H4 (cell line): ENCODE measurements at regions not wholly inside any gene's neighbourhood (a gene's known extent, or its start where the extent isn't known, plus 50 kb on each side); places are given as distances from the start of the nearest gene placed in this dataset.

Experiments used
- DNase-seq: peaks from one replicate; pipeline ENCODE4 v3.0.0-alpha.2; 2015; ENCODE audit warnings: low spot score

DNA sequence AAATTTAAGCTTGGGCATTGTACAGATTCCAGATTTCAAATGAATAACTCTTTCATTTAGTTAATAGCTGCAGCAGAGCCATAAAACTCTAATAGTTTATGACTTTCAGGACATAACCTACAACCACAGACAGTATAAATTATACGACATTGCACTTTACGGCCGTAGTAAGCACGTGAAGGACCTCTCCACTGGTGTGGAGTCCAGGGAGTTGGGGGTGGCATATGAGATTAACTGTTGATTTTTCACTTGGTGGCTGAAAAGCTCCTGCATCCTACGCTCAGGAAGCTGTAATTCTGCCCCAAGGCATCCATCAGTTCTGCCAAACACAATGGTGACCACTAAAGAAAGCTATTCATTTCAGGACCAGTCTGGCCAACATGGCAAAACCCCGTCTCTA is 376.2 kb downstream of the SOX11 start:
- DNase-seq: no peak

GRCh38 chr2:6069381-6069780 is 377.2 kb downstream of the SOX11 start:
- DNase-seq: no peak

DNA sequence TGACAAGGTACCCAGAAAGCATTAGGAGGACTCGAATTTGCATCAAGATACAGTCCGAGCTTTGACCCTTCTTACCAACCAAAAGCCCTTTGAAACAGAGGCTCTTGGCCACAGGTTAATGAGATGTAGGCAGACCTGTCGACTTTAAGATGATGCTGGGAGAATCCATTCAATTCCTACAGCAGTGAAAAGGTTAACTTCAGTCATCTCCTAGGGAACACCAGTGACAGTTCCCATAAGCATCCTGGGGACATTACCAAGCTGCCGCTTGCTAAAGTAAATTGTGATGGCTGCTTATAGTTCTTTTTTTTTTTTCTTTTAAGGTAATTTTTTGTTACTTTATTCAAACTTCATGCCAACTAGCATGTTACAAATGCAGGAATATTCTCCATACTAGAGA is 379.3 kb downstream of the SOX11 start:
- no peak for DNase-seq

GRCh38 chr2:6072276-6072675 is 380.1 kb downstream of the SOX11 start:
- DNase-seq: no peak

- DNase-seq: no peak
These were observed 380.6 kb downstream of the SOX11 start for GRCh38 chr2:6072768-6073167.

DNA sequence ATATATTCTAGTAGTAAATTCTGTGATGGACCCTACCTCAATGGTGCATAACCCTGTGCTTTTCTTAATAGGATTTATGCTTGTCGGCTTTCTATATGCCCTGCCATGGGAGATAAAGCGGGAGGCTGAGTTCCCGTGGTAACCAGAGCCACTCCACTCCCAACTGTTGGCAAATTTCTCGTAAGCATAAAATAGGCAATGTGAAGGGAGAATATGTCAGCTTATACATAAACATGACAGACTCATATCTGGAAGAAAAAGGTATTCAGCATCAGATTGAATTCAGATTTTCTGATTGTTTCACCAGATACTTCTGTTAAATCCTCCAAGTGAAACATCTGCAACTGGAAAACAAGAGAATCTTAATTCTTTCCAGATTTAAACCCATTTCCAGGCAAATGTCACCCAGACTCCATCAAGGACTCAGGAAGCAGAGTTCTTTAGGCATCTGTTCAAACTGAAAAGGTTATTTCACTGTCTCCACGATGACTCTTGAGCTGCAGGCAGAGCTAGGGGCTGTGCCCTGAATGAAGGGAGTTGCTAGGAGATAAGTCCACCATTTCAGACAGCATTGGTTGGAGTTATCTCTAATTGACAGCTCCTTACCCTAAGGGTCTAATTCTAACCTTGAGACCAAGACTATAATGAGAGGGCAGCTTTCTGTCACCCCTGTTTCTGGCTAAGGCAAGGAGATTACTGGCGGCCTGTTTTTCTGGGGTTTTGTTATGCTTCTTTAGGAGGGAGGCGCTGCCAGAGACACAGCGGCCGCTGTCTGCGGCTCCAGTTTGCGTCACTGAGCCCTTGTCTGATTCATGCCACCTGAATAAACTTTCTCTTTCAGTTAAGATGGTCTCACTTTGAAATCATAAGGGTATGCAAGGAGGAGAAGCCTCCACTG is 381.3 kb downstream of the SOX11 start:
- peak; percentile 4 for DNase-seq

DNA sequence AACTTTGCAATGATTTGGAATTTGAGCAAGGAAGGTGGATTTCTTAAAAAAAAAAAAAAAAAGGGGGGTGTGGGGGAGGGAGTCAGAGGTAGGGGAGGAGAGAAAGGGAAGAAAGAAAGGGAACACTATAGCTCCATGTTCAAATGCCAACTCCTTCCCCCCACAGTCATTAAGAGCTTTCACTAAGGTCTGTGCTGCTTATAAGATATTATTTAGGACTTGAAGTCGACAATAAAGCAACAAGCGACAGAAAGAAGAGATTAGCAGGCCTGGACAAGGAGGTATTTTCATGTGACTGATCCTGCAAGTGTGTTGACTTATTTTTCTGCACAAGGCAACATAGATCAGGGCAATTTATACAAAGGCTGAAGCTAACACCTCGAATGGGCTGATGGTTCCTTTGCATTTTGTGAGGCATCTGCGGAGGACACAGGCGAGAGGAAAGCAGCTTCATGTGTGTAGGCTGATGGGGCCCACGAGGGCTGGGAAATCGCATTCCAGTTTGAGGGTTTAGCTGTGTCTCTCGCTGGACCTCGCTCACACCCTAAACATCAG is 382.0 kb downstream of the SOX11 start:
- no peak for DNase-seq

GRCh38 chr2:6077585-6077984 is 385.4 kb downstream of the SOX11 start:
- DNase-seq: no peak

- no peak for DNase-seq
These were observed 386.2 kb downstream of the SOX11 start for GRCh38 chr2:6078414-6078813.

GRCh38 chr2:6079405-6079804 is 387.2 kb downstream of the SOX11 start:
- no peak for DNase-seq

DNA sequence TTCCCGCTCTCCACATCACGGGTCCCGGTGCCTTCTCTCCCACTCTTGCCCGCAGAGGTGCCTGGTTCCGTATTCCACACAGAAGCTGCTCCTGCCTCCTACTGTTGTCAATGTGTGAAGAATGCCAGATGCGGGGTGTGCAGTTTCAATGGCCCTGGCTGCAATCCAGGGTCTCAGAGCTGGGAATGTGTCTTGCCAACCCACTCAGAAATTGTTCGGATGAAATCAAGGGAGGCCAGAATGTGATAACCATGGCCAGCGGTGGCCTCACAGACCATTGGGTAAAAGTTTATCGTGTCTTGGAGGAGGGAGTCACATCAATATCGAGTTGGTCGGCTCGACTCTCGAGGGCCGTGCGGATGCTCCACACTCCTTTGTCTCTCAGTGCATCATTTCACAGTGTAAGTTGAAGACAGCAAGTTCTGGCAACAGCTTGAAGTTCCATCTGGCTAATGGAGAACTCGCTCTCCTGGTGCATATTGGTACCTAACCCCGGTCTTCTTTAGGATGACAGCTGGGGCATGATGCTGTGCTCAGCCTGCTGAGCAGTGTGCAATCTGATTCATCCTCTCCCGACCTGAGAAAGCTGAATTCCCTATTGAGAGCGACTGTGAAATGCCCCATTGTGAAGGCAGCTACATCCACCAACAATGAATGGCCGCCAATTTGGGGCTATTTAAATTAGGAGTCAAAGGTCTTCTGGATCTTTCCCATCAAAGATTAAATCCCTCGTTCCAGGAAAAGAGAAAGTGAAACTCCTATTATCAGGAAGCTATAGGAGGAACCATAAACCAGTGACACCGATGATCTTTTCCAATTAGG is 389.0 kb downstream of the SOX11 start:
- DNase-seq: no peak

- DNase-seq: no peak
These were observed 389.9 kb downstream of the SOX11 start for GRCh38 chr2:6081955-6082624.

DNA sequence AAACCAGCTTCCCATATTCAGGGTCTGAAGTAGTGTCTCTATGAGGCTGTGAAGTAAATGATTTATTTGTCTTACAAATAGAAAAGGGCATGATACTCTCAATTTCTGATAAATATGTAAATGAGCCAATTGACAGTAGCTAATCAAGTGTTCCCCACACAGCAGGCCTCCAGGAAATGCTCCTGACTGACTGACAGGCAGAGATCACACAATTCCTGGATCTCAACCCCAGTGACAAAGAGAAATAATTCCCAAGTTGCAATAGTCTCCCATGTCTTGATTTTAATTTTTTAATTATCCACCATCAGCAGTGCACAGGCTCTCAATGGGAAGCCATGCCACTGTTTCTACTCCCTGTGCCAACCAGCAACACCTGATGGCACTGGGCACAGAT is 390.4 kb downstream of the SOX11 start:
- no peak for DNase-seq

DNA sequence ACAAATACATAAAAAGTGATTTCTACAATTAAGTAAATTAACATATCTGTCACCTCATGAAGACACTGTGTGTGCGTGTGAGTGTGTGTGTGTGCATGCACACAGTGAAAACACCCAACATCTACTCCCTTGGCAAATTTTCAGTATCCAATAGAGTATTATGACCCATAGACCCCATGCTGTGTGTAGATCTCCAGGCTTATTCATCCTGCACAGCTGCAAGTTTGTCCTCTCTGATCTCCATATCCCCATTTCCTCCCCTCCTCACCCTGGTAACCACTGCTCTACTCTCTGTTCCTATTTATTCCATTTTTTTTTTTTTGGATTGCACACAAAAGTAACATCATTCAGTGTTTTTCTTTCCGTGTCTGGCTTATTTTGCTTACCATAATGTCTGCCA is 391.0 kb downstream of the SOX11 start:
- no peak for DNase-seq

DNA sequence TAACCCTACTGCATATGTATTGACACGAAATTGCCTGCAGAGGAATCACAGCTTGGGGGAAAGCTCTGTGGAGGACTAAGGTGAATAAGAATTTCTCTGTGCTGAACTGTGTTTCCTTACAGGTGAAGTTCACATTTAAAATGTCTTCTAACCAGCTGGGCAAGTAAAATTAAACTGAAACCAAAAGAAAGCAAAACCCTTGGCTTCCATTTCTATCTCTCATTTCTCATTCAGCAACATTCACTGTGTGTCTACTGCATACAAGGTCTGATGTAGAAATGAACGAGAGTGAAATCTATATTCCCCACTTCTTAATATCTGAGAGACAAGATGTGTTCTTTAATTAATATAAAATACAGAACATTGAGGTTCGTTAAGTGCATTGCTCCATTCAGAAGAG is 397.3 kb downstream of the SOX11 start:
- DNase-seq: no peak

- DNase-seq: no peak
These were observed 411.2 kb downstream of the SOX11 start for GRCh38 chr2:6103372-6103771.

GRCh38 chr2:6103949-6104348 is 411.8 kb downstream of the SOX11 start:
- no peak for DNase-seq

DNA sequence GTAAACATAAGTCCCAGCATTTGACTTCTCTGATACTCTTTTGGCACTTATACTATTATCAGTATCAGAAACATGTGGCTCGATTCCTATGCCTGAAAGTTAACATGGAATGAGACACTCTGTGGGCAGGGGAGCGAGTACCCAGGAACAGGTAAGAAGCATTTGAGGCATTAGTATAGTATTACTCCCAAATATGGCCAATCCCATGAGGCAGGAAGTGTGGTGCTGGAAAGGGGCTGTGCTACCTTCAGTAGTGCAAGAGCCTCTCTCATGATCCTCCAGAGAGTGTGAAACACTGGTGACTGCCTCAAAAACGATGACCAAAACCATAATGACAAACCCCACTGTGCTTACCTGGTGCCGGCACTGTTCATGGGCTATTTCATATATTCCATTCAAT is 415.1 kb downstream of the SOX11 start:
- no peak for DNase-seq

DNA sequence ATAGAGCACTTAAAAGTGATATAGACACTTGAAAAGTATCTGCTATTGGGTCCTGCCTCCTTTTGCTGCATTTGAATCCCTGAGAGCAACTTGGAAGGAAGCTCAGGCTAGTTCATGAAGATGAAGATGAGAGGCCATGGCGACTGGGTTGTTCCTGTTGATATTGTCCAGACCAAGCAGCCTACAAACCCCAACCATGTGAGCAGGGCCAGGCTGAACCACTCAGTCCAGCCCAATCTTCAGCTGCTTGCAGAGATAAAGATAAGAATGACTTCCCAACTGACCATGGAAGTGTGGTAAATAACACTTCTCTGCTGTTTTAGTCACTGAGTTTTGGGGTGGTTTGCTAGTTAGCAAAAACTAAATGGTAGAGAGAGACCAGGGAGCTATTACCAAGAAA is 417.6 kb downstream of the SOX11 start:
- no peak for DNase-seq

GRCh38 chr2:6111781-6112261 is 419.6 kb downstream of the SOX11 start:
- no peak for DNase-seq

- DNase-seq: no peak
These were observed 421.6 kb downstream of the SOX11 start for GRCh38 chr2:6113786-6114185.

GRCh38 chr2:6127718-6128117 is 435.5 kb downstream of the SOX11 start:
- no peak for DNase-seq
